Glutamatergic neuron (in vitro differentiated cells): ENCODE measurements at regions not wholly inside any gene's neighbourhood (a gene's known extent, or its start where the extent isn't known, plus 50 kb on each side); places are given as distances from the start of the nearest gene placed in this dataset.

Experiments
- DNase-seq: peaks from one replicate; pipeline ENCODE4 v3.0.0; 2022
- H3K27ac Mint-ChIP-seq: one replicate; pipeline ENCODE4 v1.8.0; 2020; ENCODE audit warnings: mild to moderate bottlenecking, mixed read lengths, inconsistent platforms; ENCODE audit not compliant: unreplicated experiment
- H3K27me3 Mint-ChIP-seq: one replicate; pipeline ENCODE4 v1.8.0; 2020; ENCODE audit warnings: mild to moderate bottlenecking, moderate library complexity, mixed read lengths, inconsistent platforms; ENCODE audit not compliant: unreplicated experiment
- H3K36me3 Mint-ChIP-seq: one replicate; pipeline ENCODE4 v1.8.0; 2020; ENCODE audit warnings: mild to moderate bottlenecking, mixed read lengths, inconsistent platforms; ENCODE audit not compliant: unreplicated experiment
- H3K4me1 Mint-ChIP-seq: one replicate; pipeline ENCODE4 v1.8.0; 2020; ENCODE audit warnings: mild to moderate bottlenecking, low read depth, mixed read lengths, inconsistent platforms; ENCODE audit not compliant: unreplicated experiment
- H3K4me3 Mint-ChIP-seq: one replicate; pipeline ENCODE4 v1.8.0; 2020; ENCODE audit warnings: mild to moderate bottlenecking, mixed read lengths, inconsistent platforms; ENCODE audit not compliant: unreplicated experiment
- H3K9me3 Mint-ChIP-seq: one replicate; pipeline ENCODE4 v1.8.0; 2020; ENCODE audit warnings: mild to moderate bottlenecking, moderate library complexity, mixed read lengths, inconsistent platforms; ENCODE audit not compliant: unreplicated experiment
- CTCF ChIP-seq: fragments of 200-600 bp; sonication (generic); IDR thresholded peaks from one replicate; pipeline ENCODE4 v1.5.0; 2021; ENCODE audit not compliant: partially characterized antibody, unreplicated experiment

- no peak overlapping the region for H3K27ac Mint-ChIP-seq
- no peak overlapping the region for H3K4me3 Mint-ChIP-seq
- no peak for DNase-seq
- no peaks in the 10 kb centered on the region for H3K4me1 Mint-ChIP-seq
- H3K9me3 Mint-ChIP-seq = peaks cover 2% of the 10 kb centered on the region
- H3K27me3 Mint-ChIP-seq = no peaks in the 10 kb centered on the region
- no peak for TF ChIP-seq CTCF
- peaks cover 14% of the 10 kb centered on the region for H3K36me3 Mint-ChIP-seq
Measured at GRCh38 chr19:31834070-31834469, 484.8 kb upstream of the TSHZ3 start.

- Mint-ChIP-seq H3K4me1 (no peaks in the 10 kb centered on the region), H3K27me3 (no peaks in the 10 kb centered on the region), H3K36me3 (peaks cover 22% of the 10 kb centered on the region), H3K9me3 (peaks cover 2% of the 10 kb centered on the region), H3K4me3 (no peak overlapping the region), H3K27ac (no peak overlapping the region)
- DNase-seq = no peak
- TF ChIP-seq CTCF = no peak
Measured at GRCh38 chr19:31838163-31838815, 489.1 kb upstream of the TSHZ3 start.

GRCh38 chr19:31840371-31840770, 491.1 kb upstream of the TSHZ3 start:
- Mint-ChIP-seq H3K4me3 (no peak overlapping the region), H3K27ac (no peak overlapping the region), H3K27me3 (no peaks in the 10 kb centered on the region), H3K9me3 (peaks cover under 1% of the 10 kb centered on the region), H3K4me1 (no peaks in the 10 kb centered on the region), H3K36me3 (peaks cover 13% of the 10 kb centered on the region)
- no peak for TF ChIP-seq CTCF
- DNase-seq = no peak

- TF ChIP-seq CTCF = no peak
- Mint-ChIP-seq H3K4me3 (no peak overlapping the region), H3K9me3 (no peaks in the 10 kb centered on the region), H3K27ac (no peak overlapping the region), H3K36me3 (peaks cover 11% of the 10 kb centered on the region), H3K4me1 (no peaks in the 10 kb centered on the region), H3K27me3 (peaks cover 1% of the 10 kb centered on the region)
- no peak for DNase-seq
Measured at GRCh38 chr19:31841755-31842154, 492.5 kb upstream of the TSHZ3 start.

GRCh38 chr19:31863122-31863521, 482.3 kb upstream of the ZNF507 start:
- Mint-ChIP-seq H3K9me3 (peaks cover 3% of the 10 kb centered on the region), H3K27ac (no peak overlapping the region), H3K4me1 (no peaks in the 10 kb centered on the region), H3K4me3 (no peak overlapping the region), H3K36me3 (peaks cover 5% of the 10 kb centered on the region), H3K27me3 (no peaks in the 10 kb centered on the region)
- TF ChIP-seq CTCF = no peak
- no peak for DNase-seq
